GM18508 (cell line): ENCODE measurements at regions not wholly inside any gene's neighbourhood (a gene's known extent, or its start where the extent isn't known, plus 50 kb on each side); places are given as distances from the start of the nearest gene placed in this dataset.
"Not testable (repeated sequence)": the region's sequence is repeated elsewhere in the genome, so short reads cannot be mapped to it uniquely, and the experiment has no call there.

Source experiments
- ATAC-seq: cut with Tn5 transposase; IDR thresholded peaks from one replicate; pipeline ENCODE4 v1.9.1; 2021; ENCODE audit warnings: moderate number of reproducible peaks; ENCODE audit not compliant: insufficient read depth, unreplicated experiment

- not testable (repeated sequence) for ATAC-seq
Measured at GRCh38 chr7:6937746-6938145, 111.7 kb upstream of the CCZ1B start.

GRCh38 chr7:6938284-6938683 is 112.2 kb upstream of the CCZ1B start:
- not testable (repeated sequence) for ATAC-seq

DNA sequence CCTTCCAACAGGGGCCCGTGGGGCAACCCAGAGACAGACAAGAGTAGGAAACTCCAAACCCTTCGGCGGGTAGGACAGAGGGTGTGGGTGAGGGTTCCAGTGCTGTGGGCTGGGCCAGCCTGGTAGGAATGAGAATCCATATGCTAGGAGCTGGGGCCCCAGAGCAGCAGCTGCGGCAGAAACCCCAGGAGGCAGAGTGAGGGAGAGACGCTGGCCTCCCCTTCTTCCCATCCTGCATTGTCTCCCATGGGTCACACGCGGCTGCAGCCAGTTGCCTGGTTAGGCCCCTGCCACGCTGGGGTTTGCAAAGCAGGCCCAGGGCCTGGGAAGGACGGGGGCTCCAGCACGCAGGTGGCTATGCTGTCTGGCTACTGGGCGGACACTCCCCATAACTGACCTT is 113.1 kb upstream of the CCZ1B start:
- ATAC-seq, result not testable (repeated sequence)

DNA sequence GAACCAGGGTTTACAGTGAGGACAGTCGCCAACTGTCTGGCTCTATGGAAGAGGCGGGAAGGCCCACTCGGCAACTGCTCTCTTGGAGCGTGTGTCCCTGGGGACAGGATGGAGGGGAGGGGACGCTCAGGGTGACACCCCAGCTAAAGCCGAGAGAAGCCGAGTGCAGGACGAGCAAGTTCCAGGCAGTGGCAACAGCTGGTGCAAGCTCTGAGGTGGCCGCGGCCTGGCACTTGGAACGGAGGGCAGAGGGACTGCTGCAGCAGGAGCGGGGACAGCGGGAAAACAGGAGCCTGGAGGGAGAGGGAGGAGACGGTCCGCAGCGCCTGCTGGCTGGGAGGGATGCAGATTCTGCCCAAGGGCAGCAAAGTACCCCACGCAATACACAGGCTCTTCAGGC is 113.8 kb upstream of the CCZ1B start:
- ATAC-seq, result not testable (repeated sequence)

DNA sequence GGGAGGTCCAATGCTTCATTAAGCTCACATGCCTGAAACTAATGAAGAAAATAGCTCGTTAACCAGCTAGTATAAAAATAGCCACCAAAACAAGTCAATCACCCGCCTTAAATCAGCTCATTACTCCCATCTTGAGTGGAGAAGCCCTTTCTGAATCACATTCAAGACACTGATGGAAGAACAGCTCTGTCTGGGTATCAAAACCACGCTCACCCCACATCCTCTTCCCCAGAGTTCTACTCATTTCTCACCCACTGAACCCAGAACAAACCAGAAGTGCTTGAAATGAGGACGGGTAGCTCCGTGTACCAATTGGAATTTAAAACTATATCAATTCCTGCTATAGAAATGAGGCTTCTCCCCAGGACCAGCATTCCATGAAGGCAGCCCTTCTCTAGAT is 120.8 kb upstream of the CCZ1B start:
- not testable (repeated sequence) for ATAC-seq

DNA sequence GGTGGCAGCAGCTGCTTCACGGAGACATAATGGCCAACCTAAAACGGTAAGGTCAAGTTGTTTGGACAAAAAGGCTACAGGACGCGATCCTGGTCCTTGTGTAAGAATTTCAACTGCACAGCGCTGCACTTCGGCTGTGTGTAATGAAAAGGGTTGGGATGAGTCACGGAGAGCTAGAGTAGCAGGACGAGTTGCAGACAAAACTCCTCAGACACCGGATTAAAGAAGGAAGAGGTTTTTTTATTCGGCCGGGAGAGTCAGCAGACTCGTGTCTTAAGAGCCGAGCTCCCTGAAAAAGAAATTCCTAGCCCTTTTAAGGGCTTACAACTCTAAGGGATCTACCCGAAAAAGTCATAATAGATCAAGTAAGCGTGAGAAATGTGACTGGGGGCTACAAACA is 124.2 kb upstream of the CCZ1B start:
- not testable (repeated sequence) for ATAC-seq

DNA sequence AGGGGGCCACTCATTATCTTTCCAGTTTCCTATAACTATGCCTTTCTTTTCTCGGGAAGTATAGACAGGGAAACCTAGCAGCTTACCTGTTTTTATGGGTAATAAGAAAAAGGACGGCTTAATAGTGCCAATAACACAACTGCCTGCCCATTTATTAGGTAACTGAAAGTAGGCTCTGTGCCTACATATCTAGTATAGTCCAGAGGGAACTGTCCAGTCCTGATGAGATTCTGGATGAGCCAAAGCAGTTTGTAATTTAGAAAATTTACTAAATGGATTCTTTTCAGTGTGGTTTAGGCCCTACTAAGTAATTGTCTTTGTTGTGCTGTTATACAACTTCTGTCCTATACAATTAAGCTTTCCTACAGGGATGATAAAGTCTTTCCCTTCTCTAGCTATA is 125.5 kb upstream of the CCZ1B start:
- not testable (repeated sequence) for ATAC-seq

- ATAC-seq, result not testable (repeated sequence)
Measured at GRCh38 chr7:6953138-6953797, 127.2 kb upstream of the CCZ1B start.

DNA sequence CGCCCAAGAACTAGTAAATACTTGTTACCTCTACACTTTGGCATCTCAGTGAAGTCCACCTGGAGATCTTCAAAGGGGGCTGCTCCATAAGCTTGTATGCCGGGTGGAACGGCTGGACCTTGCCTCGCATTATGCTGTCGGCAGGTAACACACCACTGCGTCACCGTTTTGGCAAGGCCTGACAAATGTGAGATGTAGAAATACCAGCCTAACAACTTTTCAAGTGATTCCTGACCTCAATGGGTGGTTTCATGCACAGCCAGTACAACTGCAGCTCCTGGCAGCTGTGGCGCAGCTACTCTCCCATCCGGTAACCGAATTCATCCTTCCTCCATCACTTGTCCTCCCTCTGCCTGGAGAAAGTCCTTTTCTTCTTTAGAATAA is 127.7 kb upstream of the CCZ1B start:
- ATAC-seq, result not testable (repeated sequence)

DNA sequence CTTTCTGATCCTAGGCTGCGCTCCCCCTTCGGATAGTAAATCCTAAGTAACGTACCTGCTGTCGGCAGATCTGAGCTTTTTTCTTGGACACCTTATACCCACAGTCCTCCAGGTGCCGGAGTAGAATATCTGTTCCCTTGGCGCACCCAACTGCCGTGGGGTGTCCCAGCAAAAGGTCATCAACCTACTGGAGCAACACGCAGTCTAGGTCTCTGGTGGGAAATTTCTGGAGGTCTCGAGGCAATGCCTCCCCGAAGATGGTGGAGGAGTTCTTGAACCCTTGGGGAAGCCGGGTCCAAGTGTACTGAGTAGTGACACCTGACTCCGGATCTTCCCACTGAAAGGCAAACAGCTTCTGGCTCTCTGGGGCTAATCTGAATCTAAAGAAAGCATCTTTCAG is 129.3 kb upstream of the CCZ1B start:
- ATAC-seq, result not testable (repeated sequence)

- ATAC-seq, result not testable (repeated sequence)
Measured at GRCh38 chr7:6955990-6956566, 130.0 kb upstream of the CCZ1B start.

GRCh38 chr7:6958371-6958770 is 132.3 kb upstream of the CCZ1B start:
- not testable (repeated sequence) for ATAC-seq

DNA sequence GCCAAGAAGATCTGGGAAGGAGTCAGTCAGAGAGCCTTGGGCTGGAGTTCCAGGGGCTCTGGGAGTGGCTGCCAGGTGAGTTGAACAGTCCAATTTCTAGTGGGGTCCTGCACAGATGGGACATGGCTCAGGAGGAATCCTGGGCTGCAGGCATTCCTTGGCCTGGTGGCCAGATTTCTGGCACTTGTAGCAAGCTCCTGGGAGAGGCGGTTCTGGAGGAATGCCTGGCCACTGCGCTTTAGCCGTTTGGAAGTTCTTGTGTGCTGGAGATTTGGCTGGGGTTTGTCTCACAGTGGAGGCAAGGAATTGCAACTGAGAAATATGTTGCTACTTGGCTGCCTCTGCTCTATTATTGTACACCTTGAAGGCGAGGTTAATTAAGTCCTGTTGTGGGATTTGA is 133.9 kb upstream of the CCZ1B start:
- not testable (repeated sequence) for ATAC-seq

- not testable (repeated sequence) for ATAC-seq
Measured at GRCh38 chr7:6962871-6963270, 136.8 kb upstream of the CCZ1B start.

DNA sequence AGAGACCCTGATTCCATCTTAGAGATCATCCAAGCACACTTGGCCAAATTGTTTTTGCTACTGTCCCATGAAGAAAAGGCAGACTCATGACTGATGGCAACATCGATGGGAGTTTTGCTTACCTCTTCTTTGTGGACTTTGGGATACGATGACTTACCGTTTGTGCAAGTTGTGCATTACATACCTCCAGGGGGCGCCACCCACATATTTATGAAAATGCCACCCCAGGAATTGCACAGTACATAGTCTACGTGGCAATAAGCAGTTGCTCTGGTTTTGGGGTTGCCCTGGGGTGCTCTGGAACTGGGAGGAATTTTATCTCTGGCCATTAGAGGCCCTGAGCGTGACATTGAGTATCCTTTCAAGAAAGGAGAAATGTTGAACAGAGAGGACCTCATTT is 139.0 kb upstream of the CCZ1B start:
- ATAC-seq, result not testable (repeated sequence)

GRCh38 chr7:6970180-6970579 is 144.1 kb upstream of the CCZ1B start:
- ATAC-seq, result not testable (repeated sequence)

DNA sequence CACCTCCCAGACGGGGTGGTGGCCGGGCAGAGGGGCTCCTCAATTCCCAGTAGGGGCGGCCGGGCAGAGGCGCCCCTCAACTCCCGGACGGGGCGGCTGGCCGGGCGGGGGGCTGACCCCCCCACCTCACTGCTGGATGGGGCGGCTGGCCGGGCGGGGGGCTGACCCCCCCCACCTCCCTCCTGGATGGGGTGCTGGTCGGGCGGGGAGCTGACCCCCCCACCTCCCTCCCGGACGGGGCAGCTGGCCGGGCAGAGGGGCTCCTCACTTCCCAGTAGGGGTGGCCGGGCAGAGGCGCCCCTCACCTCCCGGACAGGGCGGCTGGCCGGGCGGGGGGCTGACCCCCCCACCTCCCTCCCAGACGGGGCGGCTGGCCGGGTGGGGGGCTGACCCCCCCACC is 148.8 kb upstream of the CCZ1B start:
- not testable (repeated sequence) for ATAC-seq

- ATAC-seq, result not testable (repeated sequence)
Measured at GRCh38 chr7:6975346-6975745, 149.3 kb upstream of the CCZ1B start.

DNA sequence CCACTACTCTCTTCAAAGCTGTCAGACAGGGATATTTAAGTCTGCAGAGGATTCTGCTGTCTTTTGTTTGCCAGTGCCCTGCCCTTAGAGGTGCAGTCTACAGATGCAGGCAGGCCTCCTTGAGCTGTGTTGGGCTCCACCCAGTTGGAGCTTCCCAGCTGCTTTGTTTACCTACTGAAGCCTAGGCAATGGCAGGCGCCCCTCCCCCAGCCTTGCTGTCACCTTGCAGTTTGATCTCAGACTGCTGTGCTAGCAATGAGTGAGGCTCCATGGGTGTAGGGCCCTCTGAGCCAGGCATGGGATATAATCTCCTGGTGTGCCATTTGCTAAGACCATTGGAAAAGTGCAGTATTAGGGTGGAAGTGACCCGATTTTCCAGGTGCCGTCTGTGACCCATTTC is 151.3 kb upstream of the CCZ1B start:
- not testable (repeated sequence) for ATAC-seq

DNA sequence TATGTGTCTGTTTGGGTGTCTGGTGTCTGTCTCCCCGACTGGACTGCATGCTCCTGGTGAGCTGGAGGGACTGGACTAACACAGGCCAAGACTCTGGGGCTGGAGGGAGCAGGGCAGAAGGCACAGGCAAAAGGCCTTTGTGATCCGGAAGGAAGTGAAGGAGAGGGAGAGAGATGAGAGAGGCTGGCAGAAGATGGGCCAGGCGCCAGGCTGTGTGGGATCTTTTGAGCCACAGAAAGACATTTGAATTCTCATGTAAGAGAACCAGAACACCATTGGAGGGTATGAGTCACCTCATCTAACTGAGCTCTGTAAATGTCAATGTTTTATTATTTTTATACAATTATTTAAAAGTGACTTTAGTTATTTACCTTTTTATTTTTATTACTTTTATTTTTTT is 152.3 kb upstream of the CCZ1B start:
- ATAC-seq, result not testable (repeated sequence)

GRCh38 chr7:6979456-6979855 is 153.4 kb upstream of the CCZ1B start:
- not testable (repeated sequence) for ATAC-seq

DNA sequence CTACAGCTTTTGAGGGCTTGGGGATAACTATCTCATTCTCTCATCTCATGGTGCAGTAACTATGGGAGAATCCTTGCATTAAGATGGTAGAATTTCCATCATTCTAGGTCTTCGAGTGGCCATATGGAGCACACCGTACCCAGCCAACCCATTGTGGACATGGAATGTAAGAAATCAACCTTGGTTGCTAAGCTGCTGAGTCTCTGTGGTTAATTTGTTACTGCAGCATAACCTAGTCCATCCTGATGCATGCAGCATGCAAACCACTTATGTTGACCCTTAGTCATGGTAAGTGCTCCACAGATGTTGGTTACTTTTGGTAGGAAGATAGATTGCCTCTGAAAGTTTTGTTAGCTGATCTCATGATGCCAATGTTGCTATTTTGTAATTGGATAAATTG is 156.3 kb upstream of the CCZ1B start:
- not testable (repeated sequence) for ATAC-seq
